GM10266 (cell line): ENCODE measurements at regions not wholly inside any gene's neighbourhood (a gene's known extent, or its start where the extent isn't known, plus 50 kb on each side); places are given as distances from the start of the nearest gene placed in this dataset.

Experiments
- DNase-seq: peaks from one replicate; pipeline ENCODE4 v3.0.0; 2012; ENCODE audit errors: extremely low spot score
- TF ChIP-seq, protein P1 (sequence below): IDR thresholded peaks from 2 replicates; pipeline ENCODE4 v1.5.1; 2012; ENCODE audit warnings: mild to moderate bottlenecking, low read depth; ENCODE audit not compliant: control insufficient read depth, insufficient read depth; ENCODE audit errors: missing control alignments

DNA sequence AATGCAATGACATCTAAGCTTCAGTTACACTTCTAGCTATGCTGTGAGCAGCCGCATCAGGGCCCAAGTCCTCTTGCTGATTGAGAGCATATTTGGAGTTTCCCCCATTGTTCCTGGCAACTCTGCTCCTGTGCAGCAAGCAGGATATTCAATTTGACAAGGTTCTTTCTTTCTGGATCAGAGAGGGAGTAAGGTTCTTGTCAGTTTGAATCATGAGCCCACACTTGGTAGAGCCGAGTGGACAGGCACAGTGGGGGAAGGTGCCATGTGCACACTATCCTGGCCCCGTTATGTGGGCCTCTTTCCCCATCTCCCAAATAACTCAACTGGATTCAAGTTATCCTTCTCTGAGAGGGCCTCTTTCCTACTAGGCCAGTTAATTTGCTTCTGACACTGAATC lies 385.4 kb downstream of the ZIC1 start:
- TF ChIP-seq, protein P1, sequence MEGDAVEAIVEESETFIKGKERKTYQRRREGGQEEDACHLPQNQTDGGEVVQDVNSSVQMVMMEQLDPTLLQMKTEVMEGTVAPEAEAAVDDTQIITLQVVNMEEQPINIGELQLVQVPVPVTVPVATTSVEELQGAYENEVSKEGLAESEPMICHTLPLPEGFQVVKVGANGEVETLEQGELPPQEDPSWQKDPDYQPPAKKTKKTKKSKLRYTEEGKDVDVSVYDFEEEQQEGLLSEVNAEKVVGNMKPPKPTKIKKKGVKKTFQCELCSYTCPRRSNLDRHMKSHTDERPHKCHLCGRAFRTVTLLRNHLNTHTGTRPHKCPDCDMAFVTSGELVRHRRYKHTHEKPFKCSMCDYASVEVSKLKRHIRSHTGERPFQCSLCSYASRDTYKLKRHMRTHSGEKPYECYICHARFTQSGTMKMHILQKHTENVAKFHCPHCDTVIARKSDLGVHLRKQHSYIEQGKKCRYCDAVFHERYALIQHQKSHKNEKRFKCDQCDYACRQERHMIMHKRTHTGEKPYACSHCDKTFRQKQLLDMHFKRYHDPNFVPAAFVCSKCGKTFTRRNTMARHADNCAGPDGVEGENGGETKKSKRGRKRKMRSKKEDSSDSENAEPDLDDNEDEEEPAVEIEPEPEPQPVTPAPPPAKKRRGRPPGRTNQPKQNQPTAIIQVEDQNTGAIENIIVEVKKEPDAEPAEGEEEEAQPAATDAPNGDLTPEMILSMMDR, result no peak
- no peak for DNase-seq

DNA sequence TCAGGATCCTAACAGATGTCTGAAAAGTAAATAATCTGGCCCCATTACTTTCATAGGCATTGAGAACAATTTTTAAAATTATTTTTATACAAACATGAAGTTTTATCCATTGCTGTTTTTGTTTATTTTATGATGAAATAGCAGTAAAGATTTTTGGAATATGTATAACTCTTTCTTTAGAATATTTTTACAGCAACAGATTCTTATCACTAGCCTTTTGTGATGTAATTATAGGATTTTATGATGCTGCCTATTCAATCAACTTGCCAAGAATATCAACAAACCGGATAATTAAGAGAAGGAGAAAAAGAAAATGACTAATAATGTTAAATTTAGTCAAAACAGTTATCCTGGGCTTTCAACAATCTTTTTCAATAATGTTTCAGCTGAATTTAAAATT lies 386.3 kb downstream of the ZIC1 start:
- no peak for DNase-seq
- TF ChIP-seq, protein P1, result no peak

DNA sequence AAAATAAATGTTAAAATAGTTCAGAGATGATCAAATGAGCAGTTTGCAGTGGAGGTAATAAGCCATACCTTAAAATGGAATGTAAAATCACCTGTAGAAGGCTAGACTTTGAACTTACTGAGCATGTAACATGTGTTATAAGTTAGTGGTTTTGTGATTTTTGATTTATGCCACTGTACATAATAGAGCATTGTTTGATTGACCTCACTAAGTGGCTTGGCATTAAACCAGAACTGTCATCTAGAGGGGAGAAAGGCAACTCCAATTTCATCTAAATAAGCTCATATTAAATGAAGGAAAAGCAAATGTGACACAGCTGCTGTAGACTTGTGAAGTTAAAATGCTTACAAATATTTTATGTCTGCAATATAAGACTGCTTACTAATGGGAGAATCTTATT lies 387.9 kb downstream of the ZIC1 start:
- no peak for DNase-seq

DNA sequence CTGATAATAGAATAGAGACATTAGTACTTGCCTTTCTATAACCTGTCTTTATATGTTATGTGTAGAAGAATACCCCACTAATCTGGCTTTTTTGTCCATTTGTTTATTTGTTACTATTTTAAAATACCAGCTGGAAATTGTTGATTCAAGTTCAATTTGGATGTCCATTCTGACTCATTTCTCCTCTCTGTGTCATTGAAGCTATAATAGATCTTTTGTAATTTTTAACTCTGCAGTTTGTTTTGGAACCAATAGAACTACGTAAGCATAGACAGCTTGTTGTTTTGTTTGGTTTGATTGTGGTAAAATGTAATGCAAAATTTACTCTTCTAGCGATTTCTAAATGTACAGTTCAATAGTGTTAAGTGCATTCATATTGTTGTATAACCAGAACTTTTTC lies 390.4 kb downstream of the ZIC1 start:
- TF ChIP-seq, protein P1, result no peak

More for the DNA sequence above, 387.9 kb downstream of the ZIC1 start:
- TF ChIP-seq, protein P1, result no peak

DNA sequence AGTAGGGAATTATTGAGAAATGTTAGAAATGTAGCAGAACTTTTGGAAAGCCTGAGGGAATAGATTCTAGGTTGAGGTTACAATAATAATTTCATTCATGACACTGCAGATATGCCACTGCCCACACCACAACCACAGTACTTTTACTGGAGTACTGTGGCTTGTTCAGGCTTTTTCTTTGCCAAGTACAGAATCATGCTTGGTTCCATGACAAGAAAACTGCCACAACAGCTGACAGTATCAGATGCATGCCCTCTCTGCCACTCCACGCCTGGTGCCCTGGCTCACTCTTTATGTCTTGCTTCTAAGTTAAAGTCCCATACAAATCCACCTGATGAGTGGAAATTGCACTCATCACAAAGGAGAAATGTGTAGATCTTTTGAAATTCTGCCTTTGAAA lies 398.6 kb downstream of the ZIC1 start:
- DNase-seq, result no peak
- TF ChIP-seq, protein P1, result no peak

More for the DNA sequence above, 390.4 kb downstream of the ZIC1 start:
- no peak for DNase-seq

DNA sequence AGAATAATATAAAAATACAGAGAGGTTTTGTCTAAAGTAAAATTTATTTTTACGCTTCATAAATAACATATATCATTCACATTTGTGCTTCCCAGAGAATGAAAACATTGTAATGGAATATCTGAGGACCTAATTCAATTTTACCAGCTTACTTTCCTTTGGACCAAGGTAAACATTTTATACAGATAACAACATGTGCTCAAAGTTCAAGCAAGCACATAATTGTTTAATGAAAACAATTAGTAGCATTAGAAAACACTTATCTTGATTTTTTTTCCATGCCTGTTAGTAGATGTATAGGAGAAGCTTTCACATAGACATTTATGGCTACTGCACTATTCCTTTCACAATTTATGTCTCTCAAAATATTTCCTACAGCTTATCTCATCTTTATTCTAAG lies 400.0 kb downstream of the ZIC1 start:
- TF ChIP-seq, protein P1, result no peak
- DNase-seq, result no peak

DNA sequence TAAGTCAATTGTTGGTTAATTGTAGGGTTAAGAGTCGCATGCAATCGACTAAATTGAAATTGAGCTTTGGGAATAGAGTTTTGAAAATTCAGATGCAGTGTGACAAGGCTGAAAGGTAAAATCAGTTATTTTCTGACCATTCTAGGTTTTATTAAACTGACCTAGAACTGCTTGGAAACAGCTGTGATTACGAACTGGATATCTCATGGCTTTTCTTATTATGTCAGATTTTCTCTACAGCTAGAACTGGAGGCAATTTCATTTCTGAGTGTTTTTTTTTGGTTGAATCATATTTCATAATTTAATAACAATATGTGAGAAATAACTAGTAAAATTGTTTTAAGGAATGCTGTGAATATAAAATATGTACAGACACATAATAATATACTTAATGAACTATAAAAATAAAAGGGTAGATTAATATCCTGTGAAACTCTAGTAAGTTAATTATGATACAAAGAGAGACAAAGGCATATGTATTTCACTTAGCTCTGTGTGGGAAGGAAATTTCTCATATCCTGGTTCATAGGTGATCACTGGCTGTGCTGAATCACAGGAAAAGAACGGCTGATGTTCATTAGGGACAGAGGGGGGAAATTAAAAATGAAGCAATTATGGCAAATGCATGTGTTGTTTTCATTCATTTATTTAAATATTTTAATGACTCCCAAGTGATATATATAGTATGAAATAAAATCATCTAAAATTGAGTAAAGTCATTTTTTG lies 403.2 kb downstream of the ZIC1 start:
- TF ChIP-seq, protein P1, result no peak
- no peak for DNase-seq
